GM19438 (cell line): ENCODE measurements at regions not wholly inside any gene's neighbourhood (a gene's known extent, or its start where the extent isn't known, plus 50 kb on each side); places are given as distances from the start of the nearest gene placed in this dataset.
A peak's percentile ranks its signal among the peaks of the same experiment; 100 is the strongest.
"Not testable (repeated sequence)": the region's sequence is repeated elsewhere in the genome, so short reads cannot be mapped to it uniquely, and the experiment has no call there.

ENCODE experiments used
- ATAC-seq: cut with Tn5 transposase; IDR thresholded peaks from one replicate; pipeline ENCODE4 v1.9.1; 2021; ENCODE audit warnings: low read depth; ENCODE audit not compliant: unreplicated experiment

DNA sequence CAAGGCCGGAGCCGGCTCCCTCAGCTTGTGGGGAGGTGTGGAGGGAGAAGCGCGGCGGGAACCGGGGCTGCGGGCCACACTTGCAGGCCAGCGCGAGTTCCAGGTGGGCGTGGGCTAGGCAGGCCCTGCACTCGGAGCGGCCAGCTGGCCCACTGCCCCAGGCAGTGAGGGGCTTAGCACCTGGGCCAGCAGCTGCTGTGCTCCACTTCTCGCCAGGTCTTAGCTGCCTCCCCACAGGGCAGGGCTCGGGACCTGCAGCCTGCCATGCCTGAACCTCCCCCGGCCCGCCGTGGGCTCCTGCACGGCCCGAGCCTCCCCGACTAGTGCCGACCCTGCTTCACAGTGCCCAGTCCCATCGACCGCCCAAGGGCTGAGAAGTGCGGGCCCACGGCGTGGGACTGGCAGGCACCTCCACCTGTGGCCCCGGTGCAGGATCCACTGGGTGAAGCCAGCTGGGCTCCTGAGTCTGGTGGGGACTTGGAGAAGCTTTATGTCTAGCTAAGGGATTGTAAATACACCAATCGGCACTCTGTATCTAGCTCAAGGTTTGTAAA is 131.8 kb downstream of the KDR start:
- not testable (repeated sequence) for ATAC-seq

DNA sequence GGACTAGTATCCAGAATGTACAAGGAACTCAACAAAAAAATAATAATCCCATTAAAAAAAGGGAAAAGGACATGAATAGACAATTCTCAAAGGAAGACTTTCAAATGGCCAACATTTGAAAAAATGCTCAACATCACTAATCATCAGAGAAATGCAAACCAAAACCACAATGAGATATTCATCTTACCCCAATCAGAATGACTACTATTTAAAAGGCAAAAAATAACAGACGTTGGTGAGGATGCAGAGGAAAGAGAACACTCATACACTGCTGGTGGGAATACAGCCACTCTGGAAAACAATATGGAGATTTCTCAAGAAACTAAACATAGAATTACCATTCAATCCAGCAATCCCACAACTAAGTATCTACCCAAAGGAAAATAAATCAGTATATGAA is 133.1 kb downstream of the KDR start:
- ATAC-seq: no peak

DNA sequence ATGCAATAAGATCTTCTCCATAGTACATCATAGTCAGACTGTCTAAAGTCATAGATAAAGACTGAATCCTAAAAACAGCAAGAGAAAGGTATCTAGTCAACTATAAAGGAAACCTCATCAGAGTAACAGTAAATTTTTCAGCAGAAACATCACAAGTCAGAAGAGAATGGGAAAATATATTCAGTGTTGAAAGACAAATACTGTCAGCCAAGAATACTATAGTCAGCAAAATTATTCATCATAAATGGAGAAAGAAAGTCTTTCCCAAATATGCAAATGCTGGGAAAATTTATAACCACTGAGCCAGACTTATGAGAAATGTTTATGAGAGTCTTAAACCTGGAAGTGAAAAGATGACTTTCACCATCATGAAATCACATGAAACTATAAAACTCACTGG is 136.7 kb downstream of the KDR start:
- no peak for ATAC-seq

DNA sequence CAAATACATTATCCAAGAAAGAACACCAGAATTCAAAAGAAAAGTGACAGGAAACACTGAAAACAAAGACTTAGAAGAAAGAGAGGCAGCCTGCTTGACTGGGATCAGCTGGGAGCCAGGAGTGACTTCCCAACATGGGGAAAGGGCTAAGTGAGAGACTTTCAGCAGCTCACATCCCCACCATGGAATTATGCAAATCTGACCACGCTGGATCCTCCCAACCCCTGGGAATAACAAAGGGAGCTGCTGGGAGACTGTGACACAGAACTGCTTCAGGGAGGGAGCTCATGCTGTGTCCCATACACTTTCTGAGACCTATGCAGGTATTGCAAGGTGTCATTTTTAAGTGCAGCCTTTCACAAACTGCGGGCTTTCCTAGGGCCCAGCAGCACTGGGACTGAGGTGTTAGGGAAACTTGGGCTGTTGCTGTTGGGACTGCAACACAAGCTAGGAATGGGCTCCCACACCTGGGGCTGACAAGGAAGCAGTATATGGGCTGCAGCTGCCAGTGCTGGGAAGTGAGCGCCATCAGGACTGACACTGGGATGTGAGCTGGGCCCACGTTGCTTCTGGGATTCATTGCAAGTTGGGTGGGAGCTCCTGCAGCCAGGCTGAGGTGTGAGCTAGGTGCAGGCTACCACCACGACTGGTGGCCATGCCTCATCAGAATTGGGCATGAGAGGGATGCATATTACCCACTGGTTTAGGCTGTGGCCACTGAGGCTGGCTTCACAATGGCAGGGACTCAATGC is 139.1 kb downstream of the KDR start:
- ATAC-seq: no peak

DNA sequence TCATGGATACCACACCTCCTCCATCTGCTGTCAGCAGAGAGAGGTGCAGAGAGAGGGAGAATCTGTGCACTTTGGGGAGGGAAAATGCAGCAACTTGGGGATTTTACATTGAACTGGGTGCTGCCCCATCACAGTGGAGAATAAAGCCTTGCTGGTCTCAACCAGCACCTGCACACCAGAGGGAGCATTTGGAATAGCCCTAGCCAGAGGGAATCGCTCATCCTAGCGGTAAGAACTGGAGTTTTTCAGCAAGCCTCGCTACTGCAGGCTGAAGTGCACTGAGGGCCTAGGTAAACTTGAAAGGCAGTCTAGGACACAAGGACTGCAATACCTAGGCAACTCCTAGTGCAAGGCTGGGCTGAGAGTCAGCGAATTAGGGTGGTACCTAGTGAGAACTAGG is 148.7 kb downstream of the KDR start:
- no peak for ATAC-seq

DNA sequence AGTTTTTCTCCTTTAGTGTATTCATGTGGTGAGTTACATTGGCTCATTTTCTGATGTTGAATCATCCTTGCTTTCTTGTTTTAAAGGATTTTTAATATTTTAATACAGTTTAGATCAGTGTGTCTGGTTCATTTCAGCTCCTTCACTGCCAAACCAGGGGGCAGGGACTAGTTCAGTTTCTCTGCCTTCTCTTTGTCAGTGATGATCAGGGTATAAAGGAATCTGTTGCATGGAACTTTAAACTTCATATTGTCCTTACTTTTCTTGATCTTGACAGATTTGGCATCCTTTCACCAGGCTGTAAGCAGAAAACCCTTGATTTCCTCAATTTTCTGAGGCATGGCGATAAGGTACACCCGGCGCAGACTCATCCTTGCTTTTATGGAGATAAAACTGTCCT is 149.4 kb downstream of the KDR start:
- no peak for ATAC-seq

DNA sequence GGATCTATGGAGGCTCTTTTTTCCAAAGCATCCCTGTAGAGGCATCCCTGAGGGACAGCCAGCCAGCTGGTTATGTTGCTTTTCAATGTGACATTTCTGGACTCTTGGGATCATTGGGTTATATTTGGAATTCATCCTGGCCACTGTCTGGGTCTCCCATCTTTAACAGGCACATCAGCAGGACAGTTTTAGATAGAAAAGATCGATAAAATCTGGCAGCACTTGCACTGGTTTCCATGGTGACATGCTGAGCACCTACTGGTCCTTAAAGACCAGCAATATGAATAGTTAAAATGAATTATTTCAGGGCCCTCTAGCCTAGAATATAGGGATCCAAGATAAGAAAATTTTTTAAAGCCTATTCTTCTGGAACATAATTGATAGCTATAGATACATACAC is 151.6 kb downstream of the KDR start:
- no peak for ATAC-seq

DNA sequence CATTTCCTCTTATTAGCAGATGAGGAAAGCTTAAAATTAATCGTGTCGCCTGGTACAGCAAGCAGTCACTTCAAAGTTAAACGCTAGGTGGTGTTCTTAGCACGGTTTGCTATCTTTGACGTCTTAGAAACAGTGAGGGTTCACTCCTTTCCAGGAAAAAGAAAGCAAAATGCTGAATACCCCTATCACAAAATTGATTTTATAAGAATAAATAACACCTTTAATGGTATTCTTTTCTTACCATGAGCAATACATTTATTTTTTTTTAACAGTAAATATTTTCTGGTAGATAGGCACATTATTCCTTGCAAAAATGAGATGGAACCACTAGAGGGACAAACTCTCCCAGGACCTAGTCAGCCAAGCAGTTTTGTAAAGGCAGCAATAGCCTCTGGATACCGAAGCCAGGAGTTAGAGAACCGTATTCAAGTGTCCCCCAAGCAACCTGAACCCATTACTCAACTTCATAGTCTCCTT is 153.9 kb downstream of the KDR start:
- no peak for ATAC-seq

DNA sequence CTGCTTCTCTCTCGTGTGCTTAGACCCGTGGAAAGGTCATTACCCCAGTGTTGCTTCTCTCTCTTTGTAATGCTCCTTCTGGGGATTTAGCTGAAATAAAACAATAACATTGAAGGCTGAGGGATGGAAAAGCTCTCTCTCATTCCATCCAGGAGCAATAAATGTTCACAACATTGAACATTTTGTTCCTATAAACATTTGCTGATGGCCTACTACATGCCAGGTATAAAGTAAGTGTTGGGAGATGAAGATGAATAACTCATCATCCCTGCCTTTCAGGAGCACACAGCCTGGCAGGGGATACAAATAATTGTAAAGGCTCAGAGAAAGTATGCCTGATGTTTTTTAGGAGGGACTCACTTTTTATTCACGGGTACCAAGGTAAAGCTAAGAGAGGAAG is 158.1 kb downstream of the KDR start:
- ATAC-seq: no peak

DNA sequence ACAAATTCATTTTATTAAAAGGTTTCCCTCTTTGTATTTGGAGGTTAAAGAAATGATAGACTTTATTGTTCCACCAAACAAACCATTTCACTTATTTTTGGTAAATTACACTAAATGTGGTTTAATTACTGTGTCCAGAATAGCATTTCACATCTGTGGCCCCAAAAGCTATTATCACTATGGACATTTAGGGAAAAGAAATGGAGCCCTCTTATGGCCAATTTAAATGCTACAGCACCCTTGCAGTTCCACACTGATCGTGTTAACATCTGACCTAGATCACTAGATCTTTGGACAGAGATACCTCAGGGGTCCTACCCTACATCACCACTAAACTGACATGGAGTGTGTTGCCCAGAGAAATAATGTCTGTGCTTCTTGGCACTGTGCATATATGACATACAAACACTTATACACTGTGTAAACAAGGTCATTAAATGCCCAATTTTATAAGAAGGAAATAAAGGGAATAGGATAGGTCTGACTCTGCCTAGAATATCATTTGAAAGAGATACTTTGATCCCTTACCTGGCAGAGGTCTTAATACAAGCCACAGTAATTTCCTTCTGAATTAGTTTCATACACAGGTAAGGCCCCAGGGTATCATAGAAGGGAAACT is 163.9 kb downstream of the KDR start:
- no peak for ATAC-seq

DNA sequence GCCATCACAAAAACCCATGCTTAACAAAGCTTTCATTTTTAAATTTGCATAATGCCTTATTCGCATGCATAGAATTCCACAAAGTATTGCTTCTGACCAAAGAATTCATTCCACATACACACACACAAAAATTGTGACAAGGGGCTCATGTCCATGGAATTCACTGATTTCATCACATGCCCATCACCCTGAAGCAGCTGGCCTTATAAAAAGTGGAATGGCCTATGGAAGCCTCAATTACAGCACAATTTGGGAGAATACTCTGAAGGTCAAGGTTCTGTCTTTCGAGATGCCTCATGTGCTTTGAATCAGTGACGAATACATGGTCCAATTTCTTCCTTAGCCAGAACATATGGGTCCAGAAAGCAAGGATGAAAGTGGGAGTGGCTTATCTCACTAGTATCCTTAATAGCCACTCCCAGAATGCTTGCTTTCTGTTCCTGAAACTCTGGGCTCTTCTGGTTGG is 165.7 kb downstream of the KDR start:
- ATAC-seq: no peak

DNA sequence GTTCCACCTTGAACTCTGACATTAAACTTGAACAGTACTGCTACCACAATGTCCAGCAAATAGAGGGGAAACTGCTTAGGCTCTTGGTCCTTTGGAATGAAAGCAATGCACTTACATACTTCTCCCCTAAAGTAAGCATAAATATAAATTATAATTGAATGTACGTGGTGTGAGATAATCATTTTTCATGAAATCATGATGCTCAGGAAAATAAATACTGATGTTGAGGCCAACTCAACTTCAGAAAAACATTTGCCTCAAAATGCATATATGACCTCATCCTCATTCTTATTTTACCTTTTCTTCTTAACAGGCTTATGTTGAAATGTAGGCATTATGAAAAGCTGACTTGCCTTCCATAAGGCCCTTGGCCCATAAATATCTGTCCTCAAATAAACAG is 166.3 kb downstream of the KDR start:
- no peak for ATAC-seq

DNA sequence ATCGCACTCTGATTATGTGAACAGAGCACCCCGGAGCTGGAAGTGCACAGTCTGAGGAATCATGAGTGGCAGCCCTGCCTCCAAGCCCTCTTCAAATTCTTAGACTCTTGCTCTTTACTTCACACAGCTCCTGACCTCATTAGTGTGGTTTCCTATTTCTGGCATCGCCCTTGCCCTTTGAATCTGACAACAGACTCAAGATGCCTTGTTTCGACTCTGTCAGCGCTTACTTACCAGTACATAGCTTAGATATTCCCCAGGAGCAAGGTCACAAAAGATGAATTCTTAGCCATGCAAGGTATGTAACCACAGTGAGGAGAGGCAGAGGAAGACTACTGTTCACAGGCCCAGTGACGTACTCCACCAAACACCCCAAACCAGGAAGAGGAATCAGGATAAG is 167.2 kb downstream of the KDR start:
- ATAC-seq: no peak

DNA sequence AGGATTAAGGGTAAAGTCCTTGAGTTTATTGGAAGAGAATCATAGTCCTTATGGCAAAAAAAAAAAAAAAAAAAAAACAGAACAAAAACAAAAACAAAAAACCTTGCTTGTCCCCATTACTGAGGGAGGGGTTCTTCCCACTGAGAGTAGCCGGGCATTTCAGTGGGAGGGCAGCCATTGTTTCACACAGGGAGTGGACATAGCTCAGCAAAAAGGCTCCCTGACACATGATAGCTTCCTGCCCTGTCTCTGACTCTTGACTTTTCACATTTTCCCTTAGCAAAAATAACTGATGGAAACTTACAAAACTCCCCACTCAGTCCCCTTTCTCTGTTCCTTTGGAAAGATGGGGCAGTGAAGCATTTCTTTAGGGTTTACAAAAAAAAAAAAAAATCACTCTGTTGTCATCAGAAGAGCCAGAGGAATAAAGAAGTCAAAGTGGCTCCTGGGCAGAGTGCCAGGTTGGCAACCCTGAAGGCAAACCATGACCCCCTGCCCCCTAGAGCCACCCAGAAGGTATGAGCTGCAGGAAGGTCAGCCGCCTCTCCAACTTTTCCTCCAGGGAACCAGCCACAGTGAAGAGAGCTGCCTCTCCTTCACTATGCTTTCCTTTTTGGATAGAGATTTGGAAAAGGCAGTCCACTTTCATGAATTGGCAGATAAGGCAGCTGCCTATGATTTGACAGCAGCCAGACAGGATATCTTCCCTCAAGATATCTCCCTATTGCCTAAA is 170.6 kb downstream of the KDR start:
- no peak for ATAC-seq

DNA sequence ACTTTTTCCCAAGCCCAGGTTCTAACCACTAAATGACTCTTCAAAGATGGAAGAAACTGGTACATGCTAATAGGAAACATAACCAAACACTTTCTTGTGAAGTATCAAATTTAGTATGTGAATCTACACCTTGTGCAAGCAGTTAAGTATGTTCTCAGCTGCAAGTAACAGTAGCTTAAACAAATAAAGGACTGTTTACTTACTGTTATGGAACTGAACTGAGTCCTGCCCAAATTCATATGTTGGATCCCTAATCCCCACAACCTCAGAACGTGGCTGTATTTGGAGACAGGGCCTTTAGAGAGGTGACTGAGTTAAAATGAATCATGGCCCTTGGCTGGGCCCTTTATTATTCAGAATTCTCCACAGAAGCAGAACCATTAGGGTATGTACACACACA is 178.7 kb downstream of the KDR start:
- ATAC-seq: no peak

DNA sequence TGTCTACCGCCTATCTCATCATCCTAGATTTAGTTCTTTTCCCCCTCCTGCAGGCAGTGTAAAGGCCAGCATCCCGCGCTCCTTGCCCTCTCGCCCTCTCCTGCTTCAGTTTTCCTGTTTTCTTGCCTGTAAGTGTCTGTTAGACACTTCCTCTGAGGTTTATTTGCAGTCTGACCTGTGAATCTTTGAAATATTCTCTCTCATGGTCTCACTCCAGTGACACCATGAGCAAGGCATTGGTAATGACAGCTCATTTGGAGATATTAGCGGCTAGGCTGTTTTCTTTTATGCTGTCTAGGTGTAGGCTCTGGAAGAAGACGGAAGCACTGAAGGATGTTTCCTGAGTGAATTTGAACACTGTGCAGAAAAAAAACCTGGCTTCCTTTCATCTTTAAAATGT is 179.6 kb downstream of the KDR start:
- ATAC-seq: peak; percentile 42

DNA sequence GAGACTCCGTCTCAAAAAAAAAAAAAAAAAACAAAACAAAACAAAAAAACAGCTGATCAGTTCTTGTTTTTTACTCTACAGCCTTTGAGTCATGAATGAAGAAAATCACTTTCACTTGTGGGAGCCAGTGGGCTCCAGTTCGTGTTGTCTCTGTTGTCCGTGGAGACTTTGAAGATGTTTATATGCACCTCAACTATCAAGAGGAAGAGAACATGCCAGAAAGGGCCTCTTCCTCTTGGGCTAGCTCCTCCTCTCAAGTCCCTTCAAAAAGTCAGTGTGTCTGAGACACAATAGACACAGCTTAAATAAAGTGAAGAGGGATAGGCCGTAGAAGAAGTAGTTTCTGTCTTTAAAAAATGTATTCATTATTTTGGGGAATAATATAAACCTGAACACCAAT is 182.7 kb downstream of the KDR start:
- peak; percentile 34 for ATAC-seq

DNA sequence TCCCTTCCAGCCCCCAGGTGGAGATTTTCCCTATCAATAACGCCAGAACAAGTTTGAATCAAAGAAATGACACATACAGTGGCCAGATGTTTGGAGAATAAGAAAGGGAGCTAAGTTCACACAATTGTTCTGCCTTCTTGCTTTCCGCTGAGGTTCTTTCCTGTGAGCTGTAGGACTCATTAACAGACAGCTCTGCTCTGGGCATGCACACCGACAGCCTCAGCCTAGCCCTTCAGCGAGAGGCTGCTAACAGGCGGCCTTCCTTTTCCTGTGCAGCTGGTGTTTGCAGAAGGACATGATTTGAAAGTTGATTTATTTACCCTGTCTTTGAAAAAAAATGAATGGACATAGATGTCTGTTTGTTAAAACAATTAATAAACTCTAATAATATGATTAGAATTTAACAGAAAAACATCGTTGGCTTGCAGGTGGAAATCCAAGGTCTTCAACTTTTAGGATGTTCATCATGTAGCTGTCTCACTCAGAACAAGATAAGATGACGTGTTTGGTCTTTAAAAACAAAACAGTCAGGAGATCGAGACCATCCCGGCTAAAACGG is 183.3 kb downstream of the KDR start:
- ATAC-seq: peak; percentile 84

DNA sequence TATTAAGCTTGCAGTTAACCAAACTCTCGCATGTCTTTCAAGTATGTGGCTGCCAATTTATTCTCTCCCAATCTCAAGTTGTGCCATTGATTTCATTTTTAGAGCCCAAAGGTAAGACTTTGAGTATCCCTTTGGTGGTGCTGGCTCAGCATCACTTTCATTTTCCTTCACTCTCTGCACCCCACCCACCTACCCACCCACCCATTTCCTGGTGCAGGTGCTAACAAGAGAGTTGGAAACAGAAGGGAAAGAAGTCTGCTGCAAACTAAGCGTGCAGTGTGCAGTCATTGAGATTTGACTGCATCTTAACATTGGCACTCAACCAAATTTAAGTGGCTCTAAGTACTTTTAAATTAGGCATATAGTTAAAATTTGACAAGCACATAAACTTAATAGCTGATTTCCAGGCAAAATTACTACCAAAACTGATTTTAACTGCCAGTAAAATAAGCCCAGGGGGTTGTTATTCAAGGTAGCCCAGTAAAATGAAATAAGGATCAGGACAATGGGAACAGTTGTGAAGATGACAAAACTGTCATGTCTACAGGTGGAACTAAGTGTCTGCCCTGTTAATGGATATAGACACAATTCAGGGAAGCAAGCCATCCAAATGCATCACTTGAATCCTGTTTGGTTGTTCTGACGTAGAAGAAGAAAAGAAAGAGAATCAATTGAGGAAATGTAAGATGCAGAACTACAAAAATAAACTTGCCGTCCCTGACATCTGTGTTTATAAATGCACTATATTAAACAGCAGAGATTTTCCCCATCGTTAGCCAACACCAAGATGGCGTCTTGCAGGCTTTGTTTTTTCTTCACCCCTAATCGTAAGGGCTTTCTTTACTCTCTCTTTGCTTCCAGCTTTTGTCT is 184.2 kb downstream of the KDR start:
- ATAC-seq: no peak

DNA sequence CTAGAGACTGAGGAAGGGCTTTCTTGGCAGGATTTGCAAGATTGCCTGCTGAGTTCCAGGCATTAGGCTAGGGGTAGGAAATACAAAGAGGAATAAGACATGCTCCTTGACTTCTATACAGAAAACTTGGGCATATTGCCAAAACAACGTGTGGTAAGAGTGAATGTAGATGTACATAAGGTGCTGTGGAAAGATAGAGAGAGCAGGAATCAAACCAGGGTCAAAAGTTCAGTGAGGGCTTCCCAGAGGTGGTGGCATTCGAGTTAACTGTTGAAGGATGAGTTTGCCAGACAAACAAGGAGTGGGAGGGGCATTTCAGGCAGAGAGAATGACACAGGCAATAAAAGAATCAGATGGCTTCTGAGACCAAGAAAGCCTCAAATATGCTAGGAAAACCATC is 187.9 kb downstream of the KDR start:
- no peak for ATAC-seq
